ENCODE measurements at regions not wholly inside any gene's neighbourhood (a gene's known extent, or its start where the extent isn't known, plus 50 kb on each side); places are given as distances from the start of the nearest gene placed in this dataset.

- DNase-seq (ENCODE audit: low spot score) = no peak
Observed at GRCh38 chr21:39124681-39125251, 58.5 kb downstream of the PSMG1 start.

GRCh38 chr21:39123375-39123774, 59.9 kb downstream of the PSMG1 start:
- no peak for DNase-seq (ENCODE audit: low spot score)

- no peak for DNase-seq (ENCODE audit: low spot score)
Observed at GRCh38 chr21:39121600-39122355, 61.5 kb downstream of the PSMG1 start.

- DNase-seq (ENCODE audit: low spot score) = no peak
Observed at GRCh38 chr21:39120876-39121599, 62.2 kb downstream of the PSMG1 start.

GRCh38 chr21:39119891-39120290, 63.4 kb downstream of the PSMG1 start:
- DNase-seq (ENCODE audit: low spot score) = no peak

- no peak for DNase-seq (ENCODE audit: low spot score)
Observed at GRCh38 chr21:39118604-39119215, 64.5 kb downstream of the PSMG1 start.

- no peak for DNase-seq (ENCODE audit: low spot score)
Observed at GRCh38 chr21:39118061-39118460, 65.2 kb downstream of the PSMG1 start.

- DNase-seq (ENCODE audit: low spot score) = no peak
Observed at GRCh38 chr21:39117440-39117970, 65.7 kb downstream of the PSMG1 start.

GRCh38 chr21:39116761-39117439, 66.4 kb downstream of the PSMG1 start:
- DNase-seq (ENCODE audit: low spot score) = no peak

- no peak for DNase-seq (ENCODE audit: low spot score)
Observed at GRCh38 chr21:39115576-39116235, 67.5 kb downstream of the PSMG1 start.

GRCh38 chr21:39114871-39115575, 68.2 kb downstream of the PSMG1 start:
- DNase-seq (ENCODE audit: low spot score) = no peak

- DNase-seq (ENCODE audit: low spot score) = no peak
Observed at GRCh38 chr21:39111931-39112550, 71.2 kb downstream of the PSMG1 start.

GRCh38 chr21:39110431-39110830, 72.8 kb downstream of the PSMG1 start:
- DNase-seq (ENCODE audit: low spot score) = no peak

GRCh38 chr21:39109596-39110210, 73.5 kb downstream of the PSMG1 start:
- no peak for DNase-seq (ENCODE audit: low spot score)

GRCh38 chr21:39109163-39109530, 74.1 kb downstream of the PSMG1 start:
- no peak for DNase-seq (ENCODE audit: low spot score)

GRCh38 chr21:39108291-39109162, 74.7 kb downstream of the PSMG1 start:
- peak; percentile 14 for DNase-seq (ENCODE audit: low spot score)

- DNase-seq (ENCODE audit: low spot score) = peak; percentile 14
Observed at GRCh38 chr21:39107739-39108138, 75.5 kb downstream of the PSMG1 start.

- peak; percentile 8 for DNase-seq (ENCODE audit: low spot score)
Observed at GRCh38 chr21:39106881-39107462, 76.3 kb downstream of the PSMG1 start.

Data from D341Med (cell line).